ENCODE measurements at regions not wholly inside any gene's neighbourhood (a gene's known extent, or its start where the extent isn't known, plus 50 kb on each side); places are given as distances from the start of the nearest gene placed in this dataset.

DNA sequence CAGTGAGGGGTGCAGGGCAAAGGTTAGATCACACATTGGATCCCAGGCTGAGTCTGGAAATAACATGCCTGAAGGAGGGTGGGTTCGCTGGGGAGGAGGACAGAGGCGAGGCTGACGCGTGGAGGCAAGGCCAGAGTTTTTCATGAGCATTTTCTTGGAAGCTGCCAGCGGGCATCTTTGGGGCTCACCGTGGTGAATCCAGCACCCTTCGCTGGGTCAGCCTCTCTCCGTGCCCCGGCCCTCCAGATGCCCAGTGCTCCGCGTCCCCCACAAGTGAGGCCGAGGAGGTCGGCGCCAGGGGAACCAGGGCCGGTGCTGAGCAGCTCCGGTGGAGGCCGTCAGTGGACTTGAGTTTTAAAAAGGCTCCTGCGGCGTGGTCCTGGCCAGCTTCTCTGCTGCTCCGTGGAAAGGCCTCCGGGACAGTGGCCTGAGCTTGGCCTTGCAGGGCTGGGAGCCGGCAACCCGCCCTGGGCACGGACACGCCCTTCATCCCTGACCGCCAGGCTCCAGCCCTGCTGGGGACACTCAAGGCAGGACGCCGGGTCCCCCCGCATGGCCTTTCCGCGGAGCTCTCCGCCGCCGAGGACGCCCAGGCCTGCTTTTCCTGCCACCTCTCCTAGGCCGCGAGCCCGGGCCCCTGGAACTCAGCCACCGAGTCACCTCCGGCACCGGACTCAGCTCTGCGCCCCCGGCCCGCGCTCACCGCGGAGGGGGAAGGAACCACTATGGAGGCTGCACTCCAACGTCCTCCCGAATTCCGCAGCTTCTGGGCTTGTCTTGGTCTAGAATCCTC is 114.3 kb downstream of the THBS2 start:
- TF ChIP-seq CEBPB (IDR thresholded peaks at IDR 0.05): no peak

DNA sequence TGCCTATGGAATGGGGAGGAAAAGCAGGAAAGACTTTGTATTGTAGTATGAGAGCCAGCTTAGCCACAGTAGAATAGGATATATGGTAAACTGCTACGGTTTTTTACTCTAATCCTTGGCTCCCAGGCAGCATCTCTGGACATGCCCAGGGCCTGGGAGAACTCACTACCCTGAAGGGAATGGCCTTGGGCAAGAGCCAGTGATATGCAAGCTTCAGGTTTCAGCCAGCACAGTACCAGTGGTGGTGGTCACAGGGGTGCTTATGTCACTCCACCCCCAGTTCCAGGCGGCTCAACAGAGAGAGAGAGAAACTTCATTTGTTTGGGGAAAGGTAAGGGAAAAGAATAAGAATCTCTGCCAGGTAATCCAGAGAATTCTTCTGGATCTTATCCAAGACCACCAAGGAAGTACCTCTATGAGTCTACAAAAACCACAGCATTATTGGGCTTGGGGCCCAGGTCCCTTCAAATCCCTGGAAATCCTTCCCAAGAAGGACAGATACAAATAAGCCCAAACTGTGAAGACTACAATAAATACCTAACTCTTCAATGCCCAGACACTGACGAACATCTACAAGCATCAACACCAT is 121.2 kb downstream of the THBS2 start:
- no peak for TF ChIP-seq ZBTB7A (IDR thresholded peaks at IDR 0.05; ENCODE audit: low read depth)
- TF ChIP-seq, protein P1, sequence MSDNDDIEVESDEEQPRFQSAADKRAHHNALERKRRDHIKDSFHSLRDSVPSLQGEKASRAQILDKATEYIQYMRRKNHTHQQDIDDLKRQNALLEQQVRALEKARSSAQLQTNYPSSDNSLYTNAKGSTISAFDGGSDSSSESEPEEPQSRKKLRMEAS (IDR thresholded peaks at IDR 0.05): no peak
- no peak for TF ChIP-seq CEBPB (IDR thresholded peaks at IDR 0.05)
- no peak for TF ChIP-seq EP300 (IDR thresholded peaks at IDR 0.05; ENCODE audit: borderline replicate concordance)
- TF ChIP-seq, protein P2, sequence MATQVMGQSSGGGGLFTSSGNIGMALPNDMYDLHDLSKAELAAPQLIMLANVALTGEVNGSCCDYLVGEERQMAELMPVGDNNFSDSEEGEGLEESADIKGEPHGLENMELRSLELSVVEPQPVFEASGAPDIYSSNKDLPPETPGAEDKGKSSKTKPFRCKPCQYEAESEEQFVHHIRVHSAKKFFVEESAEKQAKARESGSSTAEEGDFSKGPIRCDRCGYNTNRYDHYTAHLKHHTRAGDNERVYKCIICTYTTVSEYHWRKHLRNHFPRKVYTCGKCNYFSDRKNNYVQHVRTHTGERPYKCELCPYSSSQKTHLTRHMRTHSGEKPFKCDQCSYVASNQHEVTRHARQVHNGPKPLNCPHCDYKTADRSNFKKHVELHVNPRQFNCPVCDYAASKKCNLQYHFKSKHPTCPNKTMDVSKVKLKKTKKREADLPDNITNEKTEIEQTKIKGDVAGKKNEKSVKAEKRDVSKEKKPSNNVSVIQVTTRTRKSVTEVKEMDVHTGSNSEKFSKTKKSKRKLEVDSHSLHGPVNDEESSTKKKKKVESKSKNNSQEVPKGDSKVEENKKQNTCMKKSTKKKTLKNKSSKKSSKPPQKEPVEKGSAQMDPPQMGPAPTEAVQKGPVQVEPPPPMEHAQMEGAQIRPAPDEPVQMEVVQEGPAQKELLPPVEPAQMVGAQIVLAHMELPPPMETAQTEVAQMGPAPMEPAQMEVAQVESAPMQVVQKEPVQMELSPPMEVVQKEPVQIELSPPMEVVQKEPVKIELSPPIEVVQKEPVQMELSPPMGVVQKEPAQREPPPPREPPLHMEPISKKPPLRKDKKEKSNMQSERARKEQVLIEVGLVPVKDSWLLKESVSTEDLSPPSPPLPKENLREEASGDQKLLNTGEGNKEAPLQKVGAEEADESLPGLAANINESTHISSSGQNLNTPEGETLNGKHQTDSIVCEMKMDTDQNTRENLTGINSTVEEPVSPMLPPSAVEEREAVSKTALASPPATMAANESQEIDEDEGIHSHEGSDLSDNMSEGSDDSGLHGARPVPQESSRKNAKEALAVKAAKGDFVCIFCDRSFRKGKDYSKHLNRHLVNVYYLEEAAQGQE (IDR thresholded peaks at IDR 0.05; ENCODE audit: low read depth): no peak
- TF ChIP-seq TCF12 (IDR thresholded peaks at IDR 0.05; ENCODE audit: low read depth): no peak
- no peak for TF ChIP-seq CREB1 (IDR thresholded peaks at IDR 0.05; ENCODE audit: low read depth)
- no peak for TF ChIP-seq TAF1 (IDR thresholded peaks at IDR 0.05; ENCODE audit: low read depth)
- TF ChIP-seq NFIC (IDR thresholded peaks at IDR 0.05): no peak
- no peak for TF ChIP-seq YY1 (IDR thresholded peaks at IDR 0.05; ENCODE audit: low read depth)
- TF ChIP-seq TEAD4 (IDR thresholded peaks at IDR 0.05): no peak

DNA sequence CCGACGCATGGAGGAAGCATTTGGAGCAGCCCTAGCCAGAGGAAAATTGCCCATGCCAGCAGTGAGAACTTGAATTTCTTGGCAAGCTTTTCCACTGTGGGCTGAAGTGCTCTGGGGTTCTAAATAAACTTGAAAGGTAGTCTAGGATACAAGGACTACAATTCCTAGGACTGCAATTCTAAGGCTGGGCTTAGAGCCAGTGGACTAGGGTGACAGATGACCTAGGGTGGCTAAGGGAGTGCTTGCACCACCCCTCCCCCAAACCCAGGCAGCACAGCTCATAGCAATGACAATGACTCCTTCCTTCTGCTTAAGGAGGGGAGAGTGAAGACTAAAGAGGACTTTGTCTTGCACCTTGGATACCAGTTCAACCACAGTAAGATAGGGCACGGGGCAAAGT is 122.3 kb downstream of the THBS2 start:
- TF ChIP-seq CREB1 (IDR thresholded peaks at IDR 0.05; ENCODE audit: low read depth): no peak
- no peak for TF ChIP-seq NFIC (IDR thresholded peaks at IDR 0.05)
- no peak for TF ChIP-seq EGR1 (IDR thresholded peaks at IDR 0.05)
- no peak for TF ChIP-seq RAD21 (IDR thresholded peaks at IDR 0.05; ENCODE audit: low read depth)
- no peak for TF ChIP-seq TAF1 (IDR thresholded peaks at IDR 0.05; ENCODE audit: low read depth)
- TF ChIP-seq YY1 (IDR thresholded peaks at IDR 0.05; ENCODE audit: low read depth): no peak
- TF ChIP-seq FOXM1 (IDR thresholded peaks at IDR 0.05; ENCODE audit: borderline replicate concordance, low read depth): no peak
- no peak for TF ChIP-seq CEBPB (IDR thresholded peaks at IDR 0.05)
- no peak for TF ChIP-seq TEAD4 (IDR thresholded peaks at IDR 0.05)
- TF ChIP-seq, protein P2 (IDR thresholded peaks at IDR 0.05; ENCODE audit: low read depth): no peak
- TF ChIP-seq EP300 (IDR thresholded peaks at IDR 0.05; ENCODE audit: borderline replicate concordance): no peak
- no peak for TF ChIP-seq ZBTB7A (IDR thresholded peaks at IDR 0.05; ENCODE audit: low read depth)
- TF ChIP-seq, protein P3, sequence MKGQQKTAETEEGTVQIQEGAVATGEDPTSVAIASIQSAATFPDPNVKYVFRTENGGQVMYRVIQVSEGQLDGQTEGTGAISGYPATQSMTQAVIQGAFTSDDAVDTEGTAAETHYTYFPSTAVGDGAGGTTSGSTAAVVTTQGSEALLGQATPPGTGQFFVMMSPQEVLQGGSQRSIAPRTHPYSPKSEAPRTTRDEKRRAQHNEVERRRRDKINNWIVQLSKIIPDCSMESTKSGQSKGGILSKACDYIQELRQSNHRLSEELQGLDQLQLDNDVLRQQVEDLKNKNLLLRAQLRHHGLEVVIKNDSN (IDR thresholded peaks at IDR 0.05): no peak
- no peak for TF ChIP-seq TCF12 (IDR thresholded peaks at IDR 0.05; ENCODE audit: low read depth)
- TF ChIP-seq, protein P1 (IDR thresholded peaks at IDR 0.05): no peak

DNA sequence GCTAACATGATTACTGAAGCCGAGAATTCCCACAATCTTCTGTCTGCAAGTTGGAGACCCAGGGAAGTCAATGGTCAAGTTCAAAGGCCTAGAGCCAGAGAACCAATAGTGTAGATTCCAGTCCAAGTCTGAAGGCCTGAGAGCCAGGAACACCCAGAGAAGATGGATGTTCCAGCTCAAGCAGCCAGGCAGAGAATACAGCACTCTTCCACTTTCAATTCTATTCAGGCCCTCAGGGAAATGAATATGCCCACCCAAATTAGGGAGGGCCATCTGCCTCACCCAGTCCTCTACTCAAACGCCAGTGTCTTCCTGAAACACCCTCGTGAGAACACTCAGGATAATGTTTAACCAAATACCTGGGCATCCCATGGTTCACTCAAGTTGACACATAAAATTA is 123.5 kb downstream of the THBS2 start:
- TF ChIP-seq, protein P1 (IDR thresholded peaks at IDR 0.05): no peak
- no peak for TF ChIP-seq TEAD4 (IDR thresholded peaks at IDR 0.05)
- TF ChIP-seq EGR1 (IDR thresholded peaks at IDR 0.05): no peak
- no peak for TF ChIP-seq FOXM1 (IDR thresholded peaks at IDR 0.05; ENCODE audit: borderline replicate concordance, low read depth)

DNA sequence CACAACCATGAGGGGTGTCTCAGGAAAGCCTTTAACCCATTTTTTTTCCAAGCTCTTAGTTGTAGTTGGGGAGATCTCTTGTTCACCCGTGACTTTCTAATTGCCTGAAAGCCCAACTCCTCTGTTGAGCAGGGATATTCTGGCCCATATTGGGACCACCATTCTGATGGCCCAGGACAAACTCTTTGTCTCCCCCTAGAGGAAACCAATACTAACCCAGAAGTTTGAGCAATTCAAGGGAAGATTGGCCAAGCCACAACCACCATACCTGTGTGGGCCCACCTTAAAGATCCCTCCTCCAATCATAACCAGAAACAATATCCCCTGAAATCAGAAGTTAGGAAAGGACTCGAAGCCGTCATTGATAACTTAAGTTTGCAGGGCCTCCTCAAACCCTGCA is 132.6 kb downstream of the THBS2 start:
- TF ChIP-seq EP300 (IDR thresholded peaks at IDR 0.05; ENCODE audit: borderline replicate concordance): no peak

DNA sequence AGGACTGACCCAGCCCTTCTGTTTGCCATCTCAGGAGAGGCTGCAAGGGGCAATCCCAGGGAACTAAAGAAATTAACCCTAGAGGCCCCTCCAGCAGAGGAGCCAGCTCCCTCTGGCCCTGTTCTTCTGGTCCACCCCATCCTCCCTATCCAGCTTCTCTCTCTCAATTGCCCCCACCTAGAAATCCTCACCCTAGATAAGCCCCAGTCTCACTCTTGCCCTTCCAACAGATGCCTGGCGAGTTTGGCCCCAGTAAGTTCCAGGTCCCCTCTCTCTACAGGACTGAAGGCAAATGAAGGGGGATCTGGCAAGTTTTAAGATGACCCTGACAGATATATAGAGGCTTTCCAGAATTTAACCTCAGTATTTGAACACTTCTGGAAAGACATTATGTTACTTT is 134.0 kb downstream of the THBS2 start:
- TF ChIP-seq, protein P2 (IDR thresholded peaks at IDR 0.05; ENCODE audit: low read depth): no peak
- TF ChIP-seq, protein P3 (IDR thresholded peaks at IDR 0.05): no peak
- TF ChIP-seq CEBPB (IDR thresholded peaks at IDR 0.05): no peak
- TF ChIP-seq YY1 (IDR thresholded peaks at IDR 0.05; ENCODE audit: low read depth): no peak
- no peak for TF ChIP-seq TCF12 (IDR thresholded peaks at IDR 0.05; ENCODE audit: low read depth)
- TF ChIP-seq, protein P1 (IDR thresholded peaks at IDR 0.05): no peak
- no peak for TF ChIP-seq RAD21 (IDR thresholded peaks at IDR 0.05; ENCODE audit: low read depth)
- no peak for TF ChIP-seq CREB1 (IDR thresholded peaks at IDR 0.05; ENCODE audit: low read depth)
- TF ChIP-seq EGR1 (IDR thresholded peaks at IDR 0.05): no peak
- no peak for TF ChIP-seq NFIC (IDR thresholded peaks at IDR 0.05)
